SK-N-SH treated with all-trans-retinoic acid at 6 μM for 48 hours (cell line): ENCODE measurements at regions not wholly inside any gene's neighbourhood (a gene's known extent, or its start where the extent isn't known, plus 50 kb on each side); places are given as distances from the start of the nearest gene placed in this dataset.
A peak's percentile ranks its signal among the peaks of the same experiment; 100 is the strongest.

Experiments
- ATAC-seq: fragments of 200-7000 bp; cut with Tn5 transposase; 3 replicates; pipeline ENCODE4 v1.9.1; 2020; ENCODE audit warnings: mild to moderate bottlenecking, moderate library complexity
- ARNTL ChIP-seq: fragments of 450-650 bp; formaldehyde crosslinking; IDR thresholded peaks from 2 replicates; pipeline ENCODE4 v1.5.0; 2020; ENCODE audit warnings: low read depth, mild to moderate bottlenecking, moderate library complexity, borderline replicate concordance
- BACH2 ChIP-seq: fragments of 250-450 bp; sonication (Bioruptor Pico); IDR thresholded peaks from 2 replicates; pipeline ENCODE4 v1.9.0; 2021; ENCODE audit warnings: mild to moderate bottlenecking, borderline replicate concordance
- CREB5 ChIP-seq: fragments of 250-450 bp; sonication (Bioruptor Pico); IDR thresholded peaks from 2 replicates; pipeline ENCODE4 v1.5.1; 2020; ENCODE audit warnings: low read depth, mild to moderate bottlenecking, moderate library complexity
- CSDC2 ChIP-seq: fragments of 250-450 bp; sonication (Bioruptor Pico); IDR thresholded peaks from 2 replicates; pipeline ENCODE4 v1.5.0; 2020; ENCODE audit warnings: mild to moderate bottlenecking, moderate library complexity
- ESRRG ChIP-seq: fragments of 250-450 bp; sonication (Bioruptor Pico); IDR thresholded peaks from 2 replicates; pipeline ENCODE4 v1.6.1; 2021; ENCODE audit warnings: mild to moderate bottlenecking
- GLIS3 ChIP-seq: fragments of 250-450 bp; sonication (Bioruptor Pico); IDR thresholded peaks from 2 replicates; pipeline ENCODE4 v1.5.0; 2020; ENCODE audit warnings: mild to moderate bottlenecking, moderate library complexity
- ISL1 ChIP-seq: fragments of 250-450 bp; sonication (Bioruptor Pico); IDR thresholded peaks from 2 replicates; pipeline ENCODE4 v2.1.2; 2022; ENCODE audit warnings: mild to moderate bottlenecking, moderate library complexity
- OSR1 ChIP-seq: fragments of 250-450 bp; sonication (Bioruptor Pico); IDR thresholded peaks from 2 replicates; pipeline ENCODE4 v1.8.0; 2022; ENCODE audit warnings: moderate library complexity, mild to moderate bottlenecking, inconsistent platforms
- PATZ1 ChIP-seq: fragments of 250-450 bp; sonication (Bioruptor Pico); IDR thresholded peaks from 2 replicates; pipeline ENCODE4 v1.8.0; 2020; ENCODE audit warnings: mild to moderate bottlenecking, moderate library complexity, borderline replicate concordance
- RARB ChIP-seq: fragments of 250-450 bp; sonication (Bioruptor Pico); IDR thresholded peaks from 2 replicates; pipeline ENCODE4 v1.8.0; 2021; ENCODE audit warnings: mild to moderate bottlenecking, moderate library complexity
- SNAI2 ChIP-seq: fragments of 250-450 bp; sonication (Bioruptor Pico); IDR thresholded peaks from 2 replicates; pipeline ENCODE4 v1.5.0; 2020; ENCODE audit warnings: mild to moderate bottlenecking, moderate library complexity
- TCF4 ChIP-seq: fragments of 250-450 bp; sonication (Bioruptor Pico); IDR thresholded peaks from 2 replicates; pipeline ENCODE4 v1.8.0; 2021; ENCODE audit warnings: mild to moderate bottlenecking, moderate library complexity, borderline replicate concordance
- TOX ChIP-seq: fragments of 250-450 bp; sonication (Bioruptor Pico); IDR thresholded peaks from 2 replicates; pipeline ENCODE4 v1.8.0; 2021; ENCODE audit warnings: mild to moderate bottlenecking, moderate library complexity, borderline replicate concordance
- ZC3H10 ChIP-seq: fragments of 250-450 bp; sonication (Bioruptor Pico); IDR thresholded peaks from 2 replicates; pipeline ENCODE4 v1.5.1; 2021; ENCODE audit warnings: mild to moderate bottlenecking, moderate library complexity
- ZFP30 ChIP-seq: fragments of 450-650 bp; formaldehyde crosslinking; IDR thresholded peaks from 2 replicates; pipeline ENCODE4 v1.5.0; 2022; ENCODE audit warnings: mild to moderate bottlenecking, moderate library complexity
- ZNF565 ChIP-seq: fragments of 450-650 bp; formaldehyde crosslinking; conservative IDR thresholded peaks from 2 replicates; pipeline ENCODE4 v1.5.0; 2020; ENCODE audit warnings: low read depth, mild to moderate bottlenecking, moderate library complexity
- ZNF70 ChIP-seq: fragments of 450-650 bp; formaldehyde crosslinking; IDR thresholded peaks from 2 replicates; pipeline ENCODE4 v1.5.0; 2020; ENCODE audit warnings: mild to moderate bottlenecking, moderate library complexity
- ZNF8 ChIP-seq: fragments of 450-650 bp; formaldehyde crosslinking; IDR thresholded peaks from 2 replicates; pipeline ENCODE4 v1.5.0; 2020; ENCODE audit warnings: mild to moderate bottlenecking, moderate library complexity
- TF ChIP-seq, protein P1 (sequence below): fragments of 250-450 bp; sonication (Bioruptor Pico); IDR thresholded peaks from 2 replicates; pipeline ENCODE4 v1.5.0; 2020; ENCODE audit warnings: mild to moderate bottlenecking, moderate library complexity

- TF ChIP-seq CREB5 (CRISPR knock-in tag) = no peak
- no peak for TF ChIP-seq ZNF70
- no peak for TF ChIP-seq RARB (CRISPR knock-in tag)
- TF ChIP-seq, all 23 proteins: peak for 0
Measured at GRCh38 chr5:120162321-120162720, 301.8 kb upstream of the PRR16 start (continued).

DNA sequence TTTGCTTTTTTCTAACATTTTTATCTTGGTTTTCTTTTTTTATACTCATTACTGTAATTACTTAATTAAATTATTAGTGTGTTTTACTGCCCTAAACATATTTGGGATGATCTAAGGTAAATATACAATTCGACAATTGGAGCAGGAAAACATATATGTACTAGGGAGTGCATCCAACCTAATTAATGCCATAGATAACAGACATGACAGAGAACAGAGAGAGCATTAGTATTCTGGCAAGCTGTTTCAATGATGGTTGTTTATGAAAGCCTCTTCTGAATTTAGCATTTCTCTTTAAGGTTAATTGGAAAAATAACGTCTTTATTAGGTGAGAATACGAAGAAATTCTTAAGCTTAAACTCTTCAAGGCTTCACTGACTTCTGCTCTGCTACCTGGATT lies 300.1 kb upstream of the PRR16 start:
- ATAC-seq = no peak; the same call in 2 of the 3 replicates
- TF ChIP-seq BACH2 (CRISPR knock-in tag) (no peak), ZNF565 (CRISPR knock-in tag) (no peak), CSDC2 (CRISPR knock-in tag) (no peak), ISL1 (CRISPR knock-in tag) (no peak), ARNTL (no peak), TCF4 (peak; percentile 53; the same call in 1 of the 2 replicates), OSR1 (CRISPR knock-in tag) (no peak), ZC3H10 (CRISPR knock-in tag) (no peak), TOX (CRISPR knock-in tag) (no peak)
- TF ChIP-seq, protein P1, sequence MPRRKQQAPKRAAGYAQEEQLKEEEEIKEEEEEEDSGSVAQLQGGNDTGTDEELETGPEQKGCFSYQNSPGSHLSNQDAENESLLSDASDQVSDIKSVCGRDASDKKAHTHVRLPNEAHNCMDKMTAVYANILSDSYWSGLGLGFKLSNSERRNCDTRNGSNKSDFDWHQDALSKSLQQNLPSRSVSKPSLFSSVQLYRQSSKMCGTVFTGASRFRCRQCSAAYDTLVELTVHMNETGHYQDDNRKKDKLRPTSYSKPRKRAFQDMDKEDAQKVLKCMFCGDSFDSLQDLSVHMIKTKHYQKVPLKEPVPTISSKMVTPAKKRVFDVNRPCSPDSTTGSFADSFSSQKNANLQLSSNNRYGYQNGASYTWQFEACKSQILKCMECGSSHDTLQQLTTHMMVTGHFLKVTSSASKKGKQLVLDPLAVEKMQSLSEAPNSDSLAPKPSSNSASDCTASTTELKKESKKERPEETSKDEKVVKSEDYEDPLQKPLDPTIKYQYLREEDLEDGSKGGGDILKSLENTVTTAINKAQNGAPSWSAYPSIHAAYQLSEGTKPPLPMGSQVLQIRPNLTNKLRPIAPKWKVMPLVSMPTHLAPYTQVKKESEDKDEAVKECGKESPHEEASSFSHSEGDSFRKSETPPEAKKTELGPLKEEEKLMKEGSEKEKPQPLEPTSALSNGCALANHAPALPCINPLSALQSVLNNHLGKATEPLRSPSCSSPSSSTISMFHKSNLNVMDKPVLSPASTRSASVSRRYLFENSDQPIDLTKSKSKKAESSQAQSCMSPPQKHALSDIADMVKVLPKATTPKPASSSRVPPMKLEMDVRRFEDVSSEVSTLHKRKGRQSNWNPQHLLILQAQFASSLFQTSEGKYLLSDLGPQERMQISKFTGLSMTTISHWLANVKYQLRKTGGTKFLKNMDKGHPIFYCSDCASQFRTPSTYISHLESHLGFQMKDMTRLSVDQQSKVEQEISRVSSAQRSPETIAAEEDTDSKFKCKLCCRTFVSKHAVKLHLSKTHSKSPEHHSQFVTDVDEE (CRISPR knock-in tag) = peak; percentile 32; the same call in 1 of the 2 replicates

GRCh38 chr5:120164986-120165385 lies 299.1 kb upstream of the PRR16 start:
- TF ChIP-seq TOX (CRISPR knock-in tag) (no peak), CREB5 (CRISPR knock-in tag) (no peak)
- no peak for ATAC-seq

DNA sequence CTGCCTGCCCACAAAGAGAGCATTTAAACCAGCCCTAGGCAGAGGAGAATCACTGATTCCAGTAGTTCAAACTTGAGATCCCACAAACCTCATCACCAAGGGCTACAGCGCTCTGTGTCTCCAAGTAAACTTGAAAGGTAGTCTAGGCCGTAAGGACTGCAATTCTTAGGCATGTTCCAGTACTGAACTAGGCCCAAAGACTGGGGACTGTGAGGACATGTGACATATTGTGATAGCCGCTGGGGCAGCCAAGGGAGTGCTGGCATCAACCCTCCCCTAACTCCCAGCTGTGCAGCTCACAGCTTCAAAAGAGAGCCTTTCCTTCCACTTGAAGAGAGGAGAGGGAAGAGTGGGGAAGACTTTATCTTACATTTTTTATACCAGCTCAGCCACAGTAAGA lies 291.0 kb upstream of the PRR16 start:
- no peak for ATAC-seq

More for the DNA sequence above, 291.0 kb upstream of the PRR16 start:
- TF ChIP-seq ZC3H10 (CRISPR knock-in tag) (no peak), ZNF70 (no peak), BACH2 (CRISPR knock-in tag) (no peak), PATZ1 (CRISPR knock-in tag) (no peak), CSDC2 (CRISPR knock-in tag) (no peak), SNAI2 (CRISPR knock-in tag) (no peak), ISL1 (CRISPR knock-in tag) (no peak), ZNF8 (CRISPR knock-in tag) (no peak), GLIS3 (no peak), ESRRG (CRISPR knock-in tag) (no peak), ZFP30 (CRISPR knock-in tag) (no peak), TOX (CRISPR knock-in tag) (no peak), TCF4 (no peak), ARNTL (no peak)
- TF ChIP-seq, protein P1 (CRISPR knock-in tag) = no peak
